ENCODE measurements at regions not wholly inside any gene's neighbourhood (a gene's known extent, or its start where the extent isn't known, plus 50 kb on each side); places are given as distances from the start of the nearest gene placed in this dataset.

GRCh38 chr11:128066399-128066798 is 521.0 kb downstream of the ETS1 start:
- DNase-seq: no peak

GRCh38 chr11:128061281-128061871 is 526.0 kb downstream of the ETS1 start:
- no peak for DNase-seq

- no peak for DNase-seq
Observed at GRCh38 chr11:128058580-128059208, 528.7 kb downstream of the ETS1 start.

GRCh38 chr11:128057786-128058395 is 529.5 kb downstream of the ETS1 start:
- no peak for DNase-seq

- no peak for DNase-seq
Observed at GRCh38 chr11:128055576-128056217, 531.7 kb downstream of the ETS1 start.

- no peak for DNase-seq
Observed at GRCh38 chr11:128053981-128054931, 533.1 kb downstream of the ETS1 start.

GRCh38 chr11:128052912-128053641 is 534.3 kb downstream of the ETS1 start:
- DNase-seq: peak; percentile 56

- DNase-seq: no peak
Observed at GRCh38 chr11:128048121-128048520, 539.2 kb downstream of the ETS1 start.

GRCh38 chr11:128047026-128047425 is 540.3 kb downstream of the ETS1 start:
- DNase-seq: no peak

- DNase-seq: no peak
Observed at GRCh38 chr11:128046213-128046612, 541.1 kb downstream of the ETS1 start.

GRCh38 chr11:128045094-128045725 is 542.1 kb downstream of the ETS1 start:
- DNase-seq: no peak

GRCh38 chr11:128042290-128042751 is 545.0 kb downstream of the ETS1 start:
- no peak for DNase-seq

- DNase-seq: no peak
Observed at GRCh38 chr11:128040603-128041002, 546.8 kb downstream of the ETS1 start.

GRCh38 chr11:128039140-128040021 is 548.0 kb downstream of the ETS1 start:
- DNase-seq: peak; percentile 85

GRCh38 chr11:128036556-128037093 is 550.7 kb downstream of the ETS1 start:
- no peak for DNase-seq

GRCh38 chr11:128036006-128036405 is 551.4 kb downstream of the ETS1 start:
- no peak for DNase-seq

GRCh38 chr11:128031538-128032134 is 555.7 kb downstream of the ETS1 start:
- peak; percentile 82 for DNase-seq

GRCh38 chr11:128029219-128029722 is 558.1 kb downstream of the ETS1 start:
- DNase-seq: no peak

GRCh38 chr11:128026596-128026995 is 560.8 kb downstream of the ETS1 start:
- no peak for DNase-seq
